ENCODE measurements at regions not wholly inside any gene's neighbourhood (a gene's known extent, or its start where the extent isn't known, plus 50 kb on each side); places are given as distances from the start of the nearest gene placed in this dataset.

DNA sequence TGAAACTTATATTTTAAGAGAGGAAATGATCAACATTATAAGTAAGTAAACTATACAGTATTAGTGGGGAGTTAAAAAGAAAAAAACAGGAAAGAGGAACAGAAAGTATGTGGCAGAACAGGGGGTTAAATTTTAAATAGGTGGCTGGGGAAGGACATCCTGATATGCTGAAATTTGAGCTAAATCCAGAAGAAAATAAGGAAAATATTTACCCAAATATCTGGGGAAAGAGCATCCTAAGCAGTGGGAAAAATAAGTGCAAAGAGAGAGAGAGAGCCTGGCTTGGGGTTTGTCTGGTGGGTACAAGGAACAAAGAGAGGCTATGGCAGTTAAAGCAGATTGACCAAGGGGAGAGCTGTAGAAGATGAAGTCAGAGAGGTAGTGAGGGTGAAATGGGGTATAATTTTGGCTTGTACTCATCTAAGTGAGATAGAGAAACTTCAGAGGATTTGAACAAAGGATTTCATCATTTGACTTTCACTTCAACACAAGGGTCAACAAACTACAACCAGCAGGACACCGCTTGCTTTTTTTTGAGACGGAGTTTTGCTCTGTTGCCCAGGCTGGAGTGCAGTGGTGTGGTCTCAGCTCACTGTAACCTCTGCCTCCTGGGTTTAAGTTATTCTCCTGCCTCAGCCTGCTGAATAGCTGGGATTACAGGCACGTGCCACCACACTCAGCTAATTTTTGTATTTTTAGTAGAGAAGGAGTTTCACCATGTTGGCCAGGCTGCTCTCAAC lies 328.4 kb upstream of the CNR1 start:
- TF ChIP-seq, protein P1, sequence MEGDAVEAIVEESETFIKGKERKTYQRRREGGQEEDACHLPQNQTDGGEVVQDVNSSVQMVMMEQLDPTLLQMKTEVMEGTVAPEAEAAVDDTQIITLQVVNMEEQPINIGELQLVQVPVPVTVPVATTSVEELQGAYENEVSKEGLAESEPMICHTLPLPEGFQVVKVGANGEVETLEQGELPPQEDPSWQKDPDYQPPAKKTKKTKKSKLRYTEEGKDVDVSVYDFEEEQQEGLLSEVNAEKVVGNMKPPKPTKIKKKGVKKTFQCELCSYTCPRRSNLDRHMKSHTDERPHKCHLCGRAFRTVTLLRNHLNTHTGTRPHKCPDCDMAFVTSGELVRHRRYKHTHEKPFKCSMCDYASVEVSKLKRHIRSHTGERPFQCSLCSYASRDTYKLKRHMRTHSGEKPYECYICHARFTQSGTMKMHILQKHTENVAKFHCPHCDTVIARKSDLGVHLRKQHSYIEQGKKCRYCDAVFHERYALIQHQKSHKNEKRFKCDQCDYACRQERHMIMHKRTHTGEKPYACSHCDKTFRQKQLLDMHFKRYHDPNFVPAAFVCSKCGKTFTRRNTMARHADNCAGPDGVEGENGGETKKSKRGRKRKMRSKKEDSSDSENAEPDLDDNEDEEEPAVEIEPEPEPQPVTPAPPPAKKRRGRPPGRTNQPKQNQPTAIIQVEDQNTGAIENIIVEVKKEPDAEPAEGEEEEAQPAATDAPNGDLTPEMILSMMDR (IDR thresholded peaks at IDR 0.05): no peak
- TF ChIP-seq EZH2phosphoT487 (IDR thresholded peaks at IDR 0.05): no peak

Data from neural progenitor cell (in vitro differentiated cells).